ENCODE measurements at regions not wholly inside any gene's neighbourhood (a gene's known extent, or its start where the extent isn't known, plus 50 kb on each side); places are given as distances from the start of the nearest gene placed in this dataset.

DNA sequence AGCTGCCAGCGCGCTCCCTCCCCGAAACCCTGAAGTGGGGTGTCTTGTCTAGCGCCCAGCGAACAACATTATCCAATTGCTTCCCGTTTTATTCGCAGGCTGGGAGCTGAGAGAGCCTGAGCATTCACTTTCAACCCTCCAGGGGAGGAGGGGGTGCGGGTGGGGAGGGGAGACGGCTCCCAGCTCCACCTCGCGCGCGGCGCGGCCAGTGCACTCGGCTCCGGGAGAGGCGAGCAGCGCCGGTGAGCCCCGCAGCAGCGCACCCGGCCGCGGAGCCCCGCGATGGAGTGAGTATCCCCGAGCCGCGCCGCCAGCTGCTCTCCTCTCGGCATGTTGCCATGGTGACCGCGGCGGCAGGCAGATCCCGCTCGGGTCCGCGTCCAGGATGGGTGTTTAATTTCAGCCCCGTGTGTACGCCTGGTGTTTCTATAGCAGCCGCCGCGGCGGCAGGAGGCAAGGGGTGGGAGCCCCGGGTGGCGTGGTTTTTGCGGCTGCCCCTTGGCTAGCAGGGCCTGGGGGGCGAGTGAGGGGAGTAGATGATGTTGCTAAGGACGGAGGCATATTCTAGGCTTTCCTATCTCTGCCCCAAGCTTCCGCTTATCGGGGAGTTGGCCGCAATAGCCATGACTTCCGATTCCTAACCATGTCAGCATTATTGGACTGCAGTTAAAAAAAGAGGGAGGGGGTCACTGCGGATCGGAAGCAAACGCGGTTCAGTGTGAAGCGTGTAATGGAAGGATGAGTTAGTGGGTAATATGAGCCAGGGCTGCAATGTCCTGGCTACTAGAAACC is 139.2 kb upstream of the PALM2AKAP2 start:
- peaks cover 0 to 8% (median 0%) of the 10 kb centered on the region in 3 donors for H3K4me1 ChIP-seq (ENCODE audit: control insufficient read depth in 2 of 3, insufficient read depth in 2 of 3, low read depth in 1 of 3, low read length in 3 of 3)
- DNase-seq: peak; percentile 80 to 89 (median 87)
- FAIRE-seq: no peak
- TF ChIP-seq, protein P1, sequence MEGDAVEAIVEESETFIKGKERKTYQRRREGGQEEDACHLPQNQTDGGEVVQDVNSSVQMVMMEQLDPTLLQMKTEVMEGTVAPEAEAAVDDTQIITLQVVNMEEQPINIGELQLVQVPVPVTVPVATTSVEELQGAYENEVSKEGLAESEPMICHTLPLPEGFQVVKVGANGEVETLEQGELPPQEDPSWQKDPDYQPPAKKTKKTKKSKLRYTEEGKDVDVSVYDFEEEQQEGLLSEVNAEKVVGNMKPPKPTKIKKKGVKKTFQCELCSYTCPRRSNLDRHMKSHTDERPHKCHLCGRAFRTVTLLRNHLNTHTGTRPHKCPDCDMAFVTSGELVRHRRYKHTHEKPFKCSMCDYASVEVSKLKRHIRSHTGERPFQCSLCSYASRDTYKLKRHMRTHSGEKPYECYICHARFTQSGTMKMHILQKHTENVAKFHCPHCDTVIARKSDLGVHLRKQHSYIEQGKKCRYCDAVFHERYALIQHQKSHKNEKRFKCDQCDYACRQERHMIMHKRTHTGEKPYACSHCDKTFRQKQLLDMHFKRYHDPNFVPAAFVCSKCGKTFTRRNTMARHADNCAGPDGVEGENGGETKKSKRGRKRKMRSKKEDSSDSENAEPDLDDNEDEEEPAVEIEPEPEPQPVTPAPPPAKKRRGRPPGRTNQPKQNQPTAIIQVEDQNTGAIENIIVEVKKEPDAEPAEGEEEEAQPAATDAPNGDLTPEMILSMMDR (IDR thresholded peaks at IDR 0.05; ENCODE audit: borderline replicate concordance, extremely low read depth, insufficient read depth): no peak
- no peaks in the 10 kb centered on the region for H3K36me3 ChIP-seq (ENCODE audit: control insufficient read depth in 2 of 3, insufficient read depth in 3 of 3, low read length in 3 of 3)
- intact Hi-C loops (cut with DNase I): no loop called here
- H3K27ac ChIP-seq (ENCODE audit: low read depth in 2 of 2, low read length in 2 of 2): no peak overlapping the region
- H3K9ac ChIP-seq (ENCODE audit: low read length in 3 of 3): peak overlapping the region in 1 of 3 donors; percentile 10
- no peaks in the 10 kb centered on the region for H3K9me3 ChIP-seq (ENCODE audit: control insufficient read depth in 2 of 3, insufficient read depth in 1 of 3, low read length in 3 of 3)
- peaks cover 3% of the 10 kb centered on the region for H3K27me3 ChIP-seq (ENCODE audit: control insufficient read depth, insufficient read depth, low read length)
- H3K4me3 ChIP-seq (ENCODE audit: low read length in 3 of 3): peak overlapping the region; percentile 11 to 51 (median 50)

DNA sequence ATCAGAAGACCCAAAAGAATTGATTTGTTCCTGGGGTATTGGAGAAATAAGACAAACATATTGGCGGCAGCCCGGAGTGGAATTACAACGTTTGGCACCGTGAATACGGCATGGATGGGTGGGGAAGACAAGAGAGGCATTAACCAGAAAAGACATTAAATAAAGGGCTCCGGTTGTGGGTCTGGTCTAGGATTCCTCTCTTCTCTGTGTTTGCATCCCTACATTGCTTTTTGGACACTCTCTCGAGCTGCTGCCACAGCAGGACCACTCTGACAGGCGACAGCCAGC is 138.7 kb upstream of the PALM2AKAP2 start:
- intact Hi-C loops (cut with DNase I): no loop called here
- TF ChIP-seq, protein P1 (IDR thresholded peaks at IDR 0.05; ENCODE audit: borderline replicate concordance, extremely low read depth, insufficient read depth): no peak
- no peak overlapping the region for H3K9ac ChIP-seq (ENCODE audit: low read length in 3 of 3)
- DNase-seq: peak in 2 of 5 donors; percentile 10 to 14
- no peak for FAIRE-seq
- H3K27me3 ChIP-seq (ENCODE audit: control insufficient read depth, insufficient read depth, low read length): peaks cover 3% of the 10 kb centered on the region
- no peak overlapping the region for H3K27ac ChIP-seq (ENCODE audit: low read depth in 2 of 2, low read length in 2 of 2)
- H3K9me3 ChIP-seq (ENCODE audit: control insufficient read depth in 2 of 3, insufficient read depth in 1 of 3, low read length in 3 of 3): no peaks in the 10 kb centered on the region
- peak overlapping the region in 1 of 3 donors; percentile 51 for H3K4me3 ChIP-seq (ENCODE audit: low read length in 3 of 3)
- no peaks in the 10 kb centered on the region for H3K36me3 ChIP-seq (ENCODE audit: control insufficient read depth in 2 of 3, insufficient read depth in 3 of 3, low read length in 3 of 3)
- H3K4me1 ChIP-seq (ENCODE audit: control insufficient read depth in 2 of 3, insufficient read depth in 2 of 3, low read depth in 1 of 3, low read length in 3 of 3): peaks cover 0 to 8% (median 0%) of the 10 kb centered on the region in 3 donors

DNA sequence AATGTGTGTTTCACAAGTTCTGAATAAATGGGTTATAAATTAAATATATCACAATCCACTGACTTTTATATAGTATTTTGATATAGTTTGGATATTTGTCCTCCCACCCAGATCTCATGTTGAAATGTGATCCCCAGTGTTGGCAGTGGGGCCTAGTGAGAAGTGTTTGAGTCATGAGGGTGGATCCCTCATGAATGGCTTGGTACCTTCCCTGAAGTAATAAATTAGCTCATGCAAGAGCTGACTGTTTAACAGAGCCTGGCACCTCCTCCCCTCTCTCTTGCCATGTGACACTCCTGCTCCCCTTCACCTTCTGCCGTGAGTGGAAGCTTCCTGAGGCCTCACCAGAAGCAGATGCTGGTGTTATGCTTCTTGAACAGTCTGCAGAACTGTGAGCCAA is 127.9 kb upstream of the PALM2AKAP2 start:
- Histone ChIP-seq H3K36me3 (ENCODE audit: control insufficient read depth in 2 of 3, insufficient read depth in 3 of 3, low read length in 3 of 3) (no peaks in the 10 kb centered on the region), H3K27ac (ENCODE audit: low read depth in 2 of 2, low read length in 2 of 2) (no peak overlapping the region), H3K9me3 (ENCODE audit: control insufficient read depth in 2 of 3, insufficient read depth in 1 of 3, low read length in 3 of 3) (no peaks in the 10 kb centered on the region), H3K4me3 (ENCODE audit: low read length in 3 of 3) (no peak overlapping the region), H3K27me3 (ENCODE audit: control insufficient read depth, insufficient read depth, low read length) (no peaks in the 10 kb centered on the region), H3K9ac (ENCODE audit: low read length in 3 of 3) (no peak overlapping the region), H3K4me1 (ENCODE audit: control insufficient read depth in 2 of 3, insufficient read depth in 2 of 3, low read depth in 1 of 3, low read length in 3 of 3) (no peaks in the 10 kb centered on the region)
- DNase-seq (no peak), FAIRE-seq (no peak)
- intact Hi-C loops (cut with DNase I): no loop called here
- TF ChIP-seq, protein P1 (IDR thresholded peaks at IDR 0.05; ENCODE audit: borderline replicate concordance, extremely low read depth, insufficient read depth): no peak

All from kidney (tissue), 13 donors.